Endothelial cell (in vitro differentiated cells): ENCODE measurements at regions not wholly inside any gene's neighbourhood (a gene's known extent, or its start where the extent isn't known, plus 50 kb on each side); places are given as distances from the start of the nearest gene placed in this dataset.

Source experiments
- DNase-seq: peaks from one replicate; pipeline ENCODE4 v3.0.0; 2021; ENCODE audit warnings: low spot score
- H3K27ac Mint-ChIP-seq: one replicate; pipeline ENCODE4 v1.8.0; 2021; ENCODE audit warnings: mixed read lengths, inconsistent platforms; ENCODE audit not compliant: unreplicated experiment
- H3K27me3 Mint-ChIP-seq: one replicate; pipeline ENCODE4 v1.8.0; 2021; ENCODE audit warnings: mild to moderate bottlenecking, moderate library complexity, mixed read lengths, inconsistent platforms; ENCODE audit not compliant: unreplicated experiment
- H3K36me3 Mint-ChIP-seq: one replicate; pipeline ENCODE4 v1.8.0; 2021; ENCODE audit warnings: mild to moderate bottlenecking, low read depth, mixed read lengths, inconsistent platforms; ENCODE audit not compliant: unreplicated experiment
- H3K4me1 Mint-ChIP-seq: one replicate; pipeline ENCODE4 v1.8.0; 2021; ENCODE audit warnings: mild to moderate bottlenecking, mixed read lengths, inconsistent platforms; ENCODE audit not compliant: unreplicated experiment
- H3K4me3 Mint-ChIP-seq: one replicate; pipeline ENCODE4 v1.8.0; 2021; ENCODE audit warnings: mild to moderate bottlenecking, mixed read lengths, inconsistent platforms; ENCODE audit not compliant: unreplicated experiment
- H3K9me3 Mint-ChIP-seq: one replicate; pipeline ENCODE4 v1.8.0; 2021; ENCODE audit warnings: mixed read lengths, inconsistent platforms; ENCODE audit not compliant: unreplicated experiment
- TF ChIP-seq, protein P1 (sequence below): fragments of 200-600 bp; sonication (generic); IDR thresholded peaks from one replicate; pipeline ENCODE4 v1.5.0; 2021; ENCODE audit warnings: antibody characterized with exemption; ENCODE audit not compliant: unreplicated experiment

DNA sequence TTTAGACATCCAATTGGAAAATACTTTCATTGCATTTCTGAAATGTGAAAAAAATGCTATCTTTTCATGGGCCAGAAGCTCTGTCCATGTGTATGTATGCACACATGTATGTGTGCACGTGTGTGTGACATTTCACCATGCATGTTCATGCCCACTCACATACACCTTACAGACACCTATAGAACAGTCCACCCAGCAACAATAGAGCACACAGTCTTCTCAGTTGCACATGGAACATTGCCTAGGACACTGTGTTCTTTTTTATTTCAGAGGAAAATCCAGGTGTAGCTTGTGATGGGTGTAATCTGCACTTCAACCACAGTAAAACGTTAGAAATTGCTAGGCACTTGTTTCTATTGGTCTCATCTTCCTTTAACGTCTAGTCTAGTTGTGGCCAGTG, 114.8 kb upstream of the RGPD4 start:
- H3K4me3 Mint-ChIP-seq, result no peak overlapping the region

GRCh38 chr2:107712857-107713256, 113.8 kb upstream of the RGPD4 start:
- Mint-ChIP-seq H3K9me3 (no peaks in the 10 kb centered on the region), H3K4me3 (no peak overlapping the region), H3K27ac (no peak overlapping the region), H3K4me1 (peaks cover 4% of the 10 kb centered on the region), H3K27me3 (no peaks in the 10 kb centered on the region), H3K36me3 (no peaks in the 10 kb centered on the region)
- DNase-seq, result no peak
- TF ChIP-seq, protein P1, sequence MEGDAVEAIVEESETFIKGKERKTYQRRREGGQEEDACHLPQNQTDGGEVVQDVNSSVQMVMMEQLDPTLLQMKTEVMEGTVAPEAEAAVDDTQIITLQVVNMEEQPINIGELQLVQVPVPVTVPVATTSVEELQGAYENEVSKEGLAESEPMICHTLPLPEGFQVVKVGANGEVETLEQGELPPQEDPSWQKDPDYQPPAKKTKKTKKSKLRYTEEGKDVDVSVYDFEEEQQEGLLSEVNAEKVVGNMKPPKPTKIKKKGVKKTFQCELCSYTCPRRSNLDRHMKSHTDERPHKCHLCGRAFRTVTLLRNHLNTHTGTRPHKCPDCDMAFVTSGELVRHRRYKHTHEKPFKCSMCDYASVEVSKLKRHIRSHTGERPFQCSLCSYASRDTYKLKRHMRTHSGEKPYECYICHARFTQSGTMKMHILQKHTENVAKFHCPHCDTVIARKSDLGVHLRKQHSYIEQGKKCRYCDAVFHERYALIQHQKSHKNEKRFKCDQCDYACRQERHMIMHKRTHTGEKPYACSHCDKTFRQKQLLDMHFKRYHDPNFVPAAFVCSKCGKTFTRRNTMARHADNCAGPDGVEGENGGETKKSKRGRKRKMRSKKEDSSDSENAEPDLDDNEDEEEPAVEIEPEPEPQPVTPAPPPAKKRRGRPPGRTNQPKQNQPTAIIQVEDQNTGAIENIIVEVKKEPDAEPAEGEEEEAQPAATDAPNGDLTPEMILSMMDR, result no peak

More for the DNA sequence above, 114.8 kb upstream of the RGPD4 start:
- Mint-ChIP-seq H3K27me3 (no peaks in the 10 kb centered on the region), H3K9me3 (no peaks in the 10 kb centered on the region), H3K36me3 (no peaks in the 10 kb centered on the region), H3K27ac (no peak overlapping the region), H3K4me1 (no peaks in the 10 kb centered on the region)
- DNase-seq, result no peak
- TF ChIP-seq, protein P1, result no peak

GRCh38 chr2:107717661-107718060, 109.0 kb upstream of the RGPD4 start:
- H3K27me3 Mint-ChIP-seq, result no peaks in the 10 kb centered on the region
- no peak for DNase-seq
- no peaks in the 10 kb centered on the region for H3K9me3 Mint-ChIP-seq
- H3K4me1 Mint-ChIP-seq, result peaks cover 5% of the 10 kb centered on the region
- TF ChIP-seq, protein P1, result no peak
- H3K36me3 Mint-ChIP-seq, result no peaks in the 10 kb centered on the region
- no peak overlapping the region for H3K27ac Mint-ChIP-seq
- no peak overlapping the region for H3K4me3 Mint-ChIP-seq

- H3K4me1 Mint-ChIP-seq, result peaks cover 5% of the 10 kb centered on the region
- no peaks in the 10 kb centered on the region for H3K9me3 Mint-ChIP-seq
- no peak overlapping the region for H3K27ac Mint-ChIP-seq
- TF ChIP-seq, protein P1, result no peak
- no peaks in the 10 kb centered on the region for H3K36me3 Mint-ChIP-seq
- H3K4me3 Mint-ChIP-seq, result no peak overlapping the region
- no peak for DNase-seq
- no peaks in the 10 kb centered on the region for H3K27me3 Mint-ChIP-seq
These were observed 107.6 kb upstream of the RGPD4 start for GRCh38 chr2:107719141-107719540.

GRCh38 chr2:107719836-107720235, 106.9 kb upstream of the RGPD4 start:
- Mint-ChIP-seq H3K4me1 (peaks cover 5% of the 10 kb centered on the region), H3K4me3 (no peak overlapping the region), H3K36me3 (no peaks in the 10 kb centered on the region), H3K27ac (no peak overlapping the region), H3K27me3 (no peaks in the 10 kb centered on the region), H3K9me3 (no peaks in the 10 kb centered on the region)
- TF ChIP-seq, protein P1, result no peak
- no peak for DNase-seq
